Pancreas (tissue), 10 donors: ENCODE measurements at regions not wholly inside any gene's neighbourhood (a gene's known extent, or its start where the extent isn't known, plus 50 kb on each side); places are given as distances from the start of the nearest gene placed in this dataset.

Experiments used
- ATAC-seq, 4 donors: fragments of 200-7000 bp; cut with Tn5 transposase; one replicate each; pipeline versions ENCODE4 v1.8.0 to v1.9.1; 2020; ENCODE audit warnings: mild to moderate bottlenecking in 4 of 4, moderate library complexity in 4 of 4
- DNase-seq, 6 donors: peaks; one replicate each; pipeline ENCODE4 v3.0.0-alpha.2; 2020
- FAIRE-seq: peaks from 2 replicates; lab custom pipeline; 2012; peaks lifted over from hg19 to GRCh38; lab: Jason Lieb, UNC
- H3K27ac ChIP-seq, 4 donors: fragments of 200-600 bp; sonication (generic); 1 replicate in 3 of 4; 2 replicates in 1 of 4; pipeline versions ENCODE4 v1.5.0 to v1.8.0; 2020
- H3K27me3 ChIP-seq, 4 donors: fragments of 200-600 bp; one replicate each; pipeline ENCODE4 v1.8.0; 2021
- H3K36me3 ChIP-seq, 3 donors: fragments of 200-600 bp; sonication (generic) in 1 of 3; one replicate each; pipeline versions ENCODE4 v1.5.0 to v1.8.0; 2020 to 2021
- H3K4me1 ChIP-seq, 3 donors: fragments of 200-600 bp; one replicate each; pipeline ENCODE4 v1.8.0; 2021
- H3K4me3 ChIP-seq, 4 donors: fragments of 200-600 bp; sonication (generic) in 2 of 4; one replicate each; pipeline versions ENCODE4 v1.5.0 to v1.8.0; 2020 to 2021
- H3K9me3 ChIP-seq, 4 donors: fragments of 200-600 bp; one replicate each; pipeline ENCODE4 v1.8.0; 2021
- CTCF ChIP-seq, 4 donors: fragments of 200-600 bp; sonication (generic) in 3 of 4; IDR thresholded peaks; one replicate each; pipeline versions ENCODE4 v1.5.0 to v1.8.0; 2021; ENCODE audit warnings: antibody characterized with exemption in 4 of 4
- WGBS, 2 donors: extraction: QIAGEN DNeasy Blood & Tissue Kit; methylation state at CpG; one replicate each; pipeline ENCODE4 v1.1.7; 2013; 5-methylcytosine and 5-hydroxymethylcytosine counted together
- intact Hi-C, 3 donors: fragments of 100-400 bp; cut with DNase I; formaldehyde crosslinking; loops; one replicate each; pipeline versions ENCODE4 v1.11.1 to v1.14.2; 2022
- donor health status: healthy with polysubstance abuse.
- donor health status: DM: no; HTN: no; CAD: no; lungs with moderate emphysema.
- donor health status: DM: no; HTN: no; CAD: no.
- donor health status: control.
- donor health status: control.
- donor health status: Bipolar disorder and iron deficiency.
- donor health status: DM: yes; HTN: yes; CAD: no.
- donor health status: DM: no; HTN: no; CAD: no.
- donor health status: DM: no; HTN: no; CAD: no.
- donor health status: DM: yes; HTN: yes; CAD: no.

DNA sequence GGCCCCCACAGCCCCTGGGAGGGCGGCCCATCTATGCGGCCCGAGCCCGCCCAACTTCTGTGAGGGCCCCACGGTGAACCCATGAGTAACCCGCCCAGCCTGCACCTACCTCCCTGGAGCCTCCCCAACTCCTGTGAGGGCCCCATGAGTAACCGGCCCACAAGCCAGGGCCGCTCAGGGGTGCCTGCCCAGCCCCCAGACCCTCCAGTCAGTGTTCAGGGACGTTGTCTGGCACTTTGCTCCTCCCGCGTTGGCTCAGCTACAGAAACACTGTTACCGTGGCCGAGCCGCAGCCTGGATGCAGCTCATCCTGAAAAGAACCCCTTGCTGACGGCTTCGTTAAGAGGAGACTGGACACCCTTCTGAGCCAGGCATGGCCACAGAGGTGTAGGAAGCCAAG is 179.6 kb downstream of the BRD1 start:
- no peak for FAIRE-seq
- ATAC-seq = no peak

GRCh38 chr22:49647627-49648026 is 180.0 kb downstream of the BRD1 start:
- peaks cover 0 to 4% (median 0%) of the 10 kb centered on the region in 4 donors for H3K27me3 ChIP-seq
- no peaks in the 10 kb centered on the region for H3K9me3 ChIP-seq
- H3K27ac ChIP-seq = no peak overlapping the region
- FAIRE-seq (no peak), DNase-seq (peak in 1 of 6 donors; percentile 6), ATAC-seq (no peak)
- intact Hi-C loops = no loop called here
- WGBS, 2 donors = 42 to 43% methylated on average over 3 of the region's 3 CpGs
- no peaks in the 10 kb centered on the region for H3K4me1 ChIP-seq
- H3K4me3 ChIP-seq = no peak overlapping the region
- H3K36me3 ChIP-seq = no peaks in the 10 kb centered on the region
- no peak for TF ChIP-seq CTCF (IDR thresholded peaks at IDR 0.05)

More for the DNA sequence above, 179.6 kb downstream of the BRD1 start:
- Histone ChIP-seq H3K4me3 (no peak overlapping the region), H3K9me3 (no peaks in the 10 kb centered on the region), H3K4me1 (no peaks in the 10 kb centered on the region), H3K27ac (no peak overlapping the region), H3K36me3 (no peaks in the 10 kb centered on the region), H3K27me3 (peaks cover 0 to 4% (median 0%) of the 10 kb centered on the region in 4 donors)
- no peak for TF ChIP-seq CTCF (IDR thresholded peaks at IDR 0.05)
- intact Hi-C loops = no loop called here
- WGBS, 2 donors = 59 to 63% methylated on average over 16 of the region's 16 CpGs
- peak in 1 of 6 donors; percentile 9 for DNase-seq

DNA sequence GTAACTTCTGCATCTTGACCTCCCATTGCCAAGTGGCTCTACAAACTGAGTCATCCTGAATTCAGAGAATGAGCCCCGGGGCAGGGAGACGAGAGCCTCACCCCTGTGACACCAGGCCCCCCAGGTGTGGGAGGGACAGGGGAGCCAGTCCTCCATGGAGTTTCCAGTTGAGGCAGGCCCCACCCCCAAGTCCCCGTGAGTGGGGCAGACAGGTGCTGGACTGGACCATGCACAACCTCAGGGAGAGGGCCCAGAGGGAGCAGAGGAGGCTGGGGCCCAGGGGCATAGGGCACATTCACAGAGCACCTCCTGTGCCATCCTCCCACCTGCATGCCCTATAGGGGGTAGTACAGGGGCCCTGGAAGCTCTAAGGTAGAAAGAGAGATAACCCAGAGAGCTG is 180.8 kb downstream of the BRD1 start:
- intact Hi-C loops = no loop called here
- ATAC-seq (no peak), DNase-seq (peak in 1 of 6 donors; percentile 13), FAIRE-seq (no peak)
- Histone ChIP-seq H3K27me3 (peaks cover 0 to 4% (median 0%) of the 10 kb centered on the region in 4 donors), H3K4me1 (peaks cover 0 to 4% (median 3%) of the 10 kb centered on the region in 3 donors), H3K4me3 (no peak overlapping the region), H3K9me3 (no peaks in the 10 kb centered on the region), H3K27ac (no peak overlapping the region), H3K36me3 (no peaks in the 10 kb centered on the region)
- no peak for TF ChIP-seq CTCF (IDR thresholded peaks at IDR 0.05)
- 74 to 81% methylated on average over 3 of the region's 3 CpGs for WGBS, 2 donors

- Histone ChIP-seq H3K27me3 (peaks cover 0 to 4% (median 0%) of the 10 kb centered on the region in 4 donors), H3K27ac (no peak overlapping the region), H3K4me1 (peaks cover 0 to 5% (median 3%) of the 10 kb centered on the region in 3 donors), H3K36me3 (no peaks in the 10 kb centered on the region), H3K4me3 (no peak overlapping the region), H3K9me3 (no peaks in the 10 kb centered on the region)
- DNase-seq (no peak), FAIRE-seq (no peak), ATAC-seq (no peak)
- WGBS, 2 donors = 80 to 81% methylated on average over 13 of the region's 13 CpGs
- no peak for TF ChIP-seq CTCF (IDR thresholded peaks at IDR 0.05)
- intact Hi-C loops = no loop called here
These were observed 181.7 kb downstream of the BRD1 start for GRCh38 chr22:49645791-49646550.

GRCh38 chr22:49645257-49645656 is 182.4 kb downstream of the BRD1 start:
- 84 to 88% methylated on average over 3 of the region's 3 CpGs for WGBS, 2 donors
- ATAC-seq = no peak
- DNase-seq = no peak
- Histone ChIP-seq H3K36me3 (no peaks in the 10 kb centered on the region), H3K4me3 (no peak overlapping the region), H3K4me1 (peaks cover 0 to 5% (median 3%) of the 10 kb centered on the region in 3 donors), H3K27me3 (peaks cover 0 to 4% (median 0%) of the 10 kb centered on the region in 4 donors), H3K27ac (no peak overlapping the region), H3K9me3 (no peaks in the 10 kb centered on the region)
- FAIRE-seq = no peak
- intact Hi-C loops = no loop called here
- TF ChIP-seq CTCF (IDR thresholded peaks at IDR 0.05) = no peak
